ENCODE measurements at regions not wholly inside any gene's neighbourhood (a gene's known extent, or its start where the extent isn't known, plus 50 kb on each side); places are given as distances from the start of the nearest gene placed in this dataset.

DNA sequence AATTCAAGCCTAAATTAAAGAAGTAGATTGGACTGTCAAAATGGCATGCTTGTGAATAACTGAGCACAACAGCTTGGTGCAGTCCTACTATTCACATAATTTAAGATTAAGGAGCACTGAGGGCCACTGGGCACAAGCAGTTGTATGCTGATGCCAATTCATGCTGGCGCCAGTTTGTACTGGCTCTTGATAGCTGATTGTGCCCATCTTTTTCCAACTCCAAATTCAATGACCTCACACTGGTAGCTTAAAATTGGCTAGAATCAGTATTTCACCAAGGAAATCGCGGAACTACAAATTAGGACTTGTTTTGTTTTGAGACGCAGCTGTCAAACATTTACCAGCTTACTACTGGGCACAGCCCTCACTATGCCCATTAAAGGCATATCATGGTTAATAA, 969.2 kb downstream of the JRKL start:
- no peak overlapping the region for H2BK20ac ChIP-seq (ENCODE audit: low read depth, low read length, poor library complexity, severe bottlenecking)
- no peak overlapping the region for H3K27ac Mint-ChIP-seq
- no peak overlapping the region for H4K8ac ChIP-seq (replicated peaks; ENCODE audit: insufficient read length, low read depth, low read length)
- no peak for DNase-seq
- H2BK120ac ChIP-seq (ENCODE audit: low read depth, low read length, poor library complexity, severe bottlenecking): no peak overlapping the region
- H4K5ac ChIP-seq (ENCODE audit: insufficient read length, low read depth, low read length): no peak overlapping the region
- H3K4ac ChIP-seq (ENCODE audit: low read depth, low read length): no peak overlapping the region
- no peaks in the 10 kb centered on the region for H3K4me1 ChIP-seq (ENCODE audit: insufficient read depth, low read length)
- no peak overlapping the region for H3K4me3 Mint-ChIP-seq
- H2AK5ac ChIP-seq (ENCODE audit: insufficient read length, low read length): no peak overlapping the region
- H3K9me3 Mint-ChIP-seq: no peaks in the 10 kb centered on the region
- H3K14ac ChIP-seq (ENCODE audit: insufficient read depth, low read length): no peak overlapping the region
- H2BK15ac ChIP-seq (ENCODE audit: low read depth, low read length): no peak overlapping the region
- H3K36me3 Mint-ChIP-seq (ENCODE audit: insufficient read depth in 1 of 3, low read depth in 3 of 3): no peaks in the 10 kb centered on the region
- no peak overlapping the region for H3K4me2 ChIP-seq (ENCODE audit: insufficient read depth, insufficient read length, low read length)
- no peaks in the 10 kb centered on the region for H3K79me2 ChIP-seq (ENCODE audit: insufficient read depth, low read length)
- no CpG with 5 or more reads among the region's 4 CpGs for WGBS (ENCODE audit: extremely low coverage, insufficient read length, low lambda C conversion rate)
- H3K27ac ChIP-seq (ENCODE audit: insufficient read length, low read depth, low read length): no peak overlapping the region
- no peak overlapping the region for H3T11ph ChIP-seq (ENCODE audit: low read length)
- no peaks in the 10 kb centered on the region for H3K79me1 ChIP-seq (ENCODE audit: insufficient read depth, low read depth, low read length, poor library complexity, severe bottlenecking)
- no peak overlapping the region for H2AFZ ChIP-seq (ENCODE audit: low read length)
- H3K18ac ChIP-seq (ENCODE audit: insufficient read length, low read depth, low read length): no peak overlapping the region
- no peak overlapping the region for H4K91ac ChIP-seq (ENCODE audit: insufficient read length, low read depth, low read length)
- no peaks in the 10 kb centered on the region for H3K23me2 ChIP-seq (ENCODE audit: insufficient read length, low read depth, low read length, poor library complexity, severe bottlenecking)
- H3K27me3 ChIP-seq (ENCODE audit: insufficient read depth, low read length): no peaks in the 10 kb centered on the region
- TF ChIP-seq, protein P1, sequence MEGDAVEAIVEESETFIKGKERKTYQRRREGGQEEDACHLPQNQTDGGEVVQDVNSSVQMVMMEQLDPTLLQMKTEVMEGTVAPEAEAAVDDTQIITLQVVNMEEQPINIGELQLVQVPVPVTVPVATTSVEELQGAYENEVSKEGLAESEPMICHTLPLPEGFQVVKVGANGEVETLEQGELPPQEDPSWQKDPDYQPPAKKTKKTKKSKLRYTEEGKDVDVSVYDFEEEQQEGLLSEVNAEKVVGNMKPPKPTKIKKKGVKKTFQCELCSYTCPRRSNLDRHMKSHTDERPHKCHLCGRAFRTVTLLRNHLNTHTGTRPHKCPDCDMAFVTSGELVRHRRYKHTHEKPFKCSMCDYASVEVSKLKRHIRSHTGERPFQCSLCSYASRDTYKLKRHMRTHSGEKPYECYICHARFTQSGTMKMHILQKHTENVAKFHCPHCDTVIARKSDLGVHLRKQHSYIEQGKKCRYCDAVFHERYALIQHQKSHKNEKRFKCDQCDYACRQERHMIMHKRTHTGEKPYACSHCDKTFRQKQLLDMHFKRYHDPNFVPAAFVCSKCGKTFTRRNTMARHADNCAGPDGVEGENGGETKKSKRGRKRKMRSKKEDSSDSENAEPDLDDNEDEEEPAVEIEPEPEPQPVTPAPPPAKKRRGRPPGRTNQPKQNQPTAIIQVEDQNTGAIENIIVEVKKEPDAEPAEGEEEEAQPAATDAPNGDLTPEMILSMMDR (conservative IDR thresholded peaks at IDR 0.05): no peak
- H3K56ac ChIP-seq (ENCODE audit: insufficient read length, low read depth, low read length): no peak overlapping the region
- H3K4me1 Mint-ChIP-seq: peaks cover 6 to 8% of the 10 kb centered on the region in 2 experiments
- H2BK5ac ChIP-seq (ENCODE audit: insufficient read length, low read length): no peak overlapping the region
- no peak overlapping the region for H3K9ac ChIP-seq (ENCODE audit: extremely low read depth, insufficient read length, low read length)
- H4K20me1 ChIP-seq (ENCODE audit: control insufficient read depth, insufficient read depth, insufficient read length): no peaks in the 10 kb centered on the region
- H3K27me3 Mint-ChIP-seq (ENCODE audit: low read depth): no peaks in the 10 kb centered on the region
- H3K9me3 ChIP-seq (ENCODE audit: control insufficient read depth, low read depth, low read length): no peaks in the 10 kb centered on the region
- H3K23ac ChIP-seq (ENCODE audit: insufficient read length, low read depth, low read length): no peak overlapping the region
- no peak overlapping the region for H2BK12ac ChIP-seq (ENCODE audit: insufficient read length, low read depth, low read length)
